AG08396 (cell line): ENCODE measurements at regions not wholly inside any gene's neighbourhood (a gene's known extent, or its start where the extent isn't known, plus 50 kb on each side); places are given as distances from the start of the nearest gene placed in this dataset.

Experiments used
- DNase-seq: peaks from one replicate; pipeline ENCODE4 v3.0.0; 2012; ENCODE audit warnings: low spot score, mixed read lengths

DNA sequence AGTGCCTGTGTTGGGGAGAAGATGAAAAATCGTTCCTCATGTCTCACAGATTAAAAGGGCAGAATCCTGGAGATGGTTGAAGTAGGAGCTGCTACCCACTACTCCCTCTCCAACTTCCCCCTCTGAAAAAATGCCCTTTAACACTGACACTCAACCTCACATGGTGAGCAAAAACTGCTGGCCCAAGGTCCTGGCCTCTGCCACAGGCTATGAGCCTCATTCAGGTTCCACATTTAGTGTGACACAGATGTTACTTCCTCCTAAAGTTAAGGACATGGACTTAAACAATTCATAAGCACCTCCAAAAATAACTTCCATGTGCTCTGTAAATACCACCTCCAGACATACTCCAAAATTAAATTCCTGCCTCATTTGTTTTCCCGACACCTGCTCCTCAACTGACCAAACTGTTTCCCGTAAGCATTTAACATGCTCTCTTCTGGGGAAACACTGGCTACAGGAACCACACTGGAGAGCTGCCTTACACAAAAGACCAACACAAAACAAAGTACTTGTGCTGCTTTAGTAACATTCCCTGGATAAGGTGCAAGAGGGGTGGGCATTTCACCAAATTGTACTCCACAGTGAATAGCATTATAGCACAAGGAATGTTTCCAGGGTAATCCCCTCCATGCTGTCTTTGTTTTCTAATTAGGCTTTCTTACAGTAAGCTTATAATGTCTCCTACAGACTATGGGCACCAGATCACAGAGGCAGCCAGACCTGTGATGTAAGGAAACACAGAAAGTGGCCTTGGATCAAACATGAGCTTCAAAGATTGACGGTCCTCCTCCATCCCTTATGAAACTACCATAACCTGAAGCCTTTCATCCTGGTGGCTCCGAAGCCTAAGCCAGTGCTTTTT is 57.0 kb downstream of the PHLDA1 start:
- DNase-seq, result no peak

DNA sequence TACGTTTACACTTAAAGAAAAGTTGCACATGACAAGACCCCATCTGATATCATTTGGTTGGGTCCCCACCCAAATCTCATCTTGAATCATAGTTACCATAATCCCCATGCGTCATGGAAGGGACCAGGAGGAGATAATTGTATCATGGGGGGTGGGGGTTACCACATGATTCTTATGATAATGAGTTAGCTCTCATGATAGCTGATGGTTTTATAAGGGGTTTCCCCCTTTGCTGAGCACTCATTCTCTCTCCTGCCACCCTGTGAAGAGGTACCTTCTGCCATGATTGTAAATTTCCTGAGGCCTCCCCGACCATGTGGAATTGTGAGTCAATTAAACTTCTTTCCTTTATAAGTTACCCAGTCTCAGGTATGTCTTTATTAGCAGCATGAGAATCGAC is 60.3 kb downstream of the PHLDA1 start:
- no peak for DNase-seq

DNA sequence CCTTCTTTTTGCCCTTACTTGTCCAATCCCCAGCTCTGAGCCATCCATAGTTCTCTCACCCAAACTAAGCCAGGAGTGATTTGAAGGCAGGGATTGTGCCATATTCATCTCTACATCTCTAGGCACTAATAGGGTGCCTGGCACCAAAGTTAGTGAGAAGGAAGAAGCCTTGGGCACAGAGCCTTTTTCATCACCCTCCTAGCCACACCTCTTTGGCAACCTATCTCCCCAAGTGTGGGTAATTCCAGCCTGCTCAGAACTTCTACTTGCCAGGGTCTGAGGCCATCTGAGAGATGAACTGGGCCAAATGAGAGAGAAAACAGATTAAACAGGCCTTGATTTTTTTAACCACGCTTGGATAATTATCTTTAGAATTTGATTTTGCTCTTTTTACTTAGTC is 61.3 kb downstream of the PHLDA1 start:
- DNase-seq, result no peak

DNA sequence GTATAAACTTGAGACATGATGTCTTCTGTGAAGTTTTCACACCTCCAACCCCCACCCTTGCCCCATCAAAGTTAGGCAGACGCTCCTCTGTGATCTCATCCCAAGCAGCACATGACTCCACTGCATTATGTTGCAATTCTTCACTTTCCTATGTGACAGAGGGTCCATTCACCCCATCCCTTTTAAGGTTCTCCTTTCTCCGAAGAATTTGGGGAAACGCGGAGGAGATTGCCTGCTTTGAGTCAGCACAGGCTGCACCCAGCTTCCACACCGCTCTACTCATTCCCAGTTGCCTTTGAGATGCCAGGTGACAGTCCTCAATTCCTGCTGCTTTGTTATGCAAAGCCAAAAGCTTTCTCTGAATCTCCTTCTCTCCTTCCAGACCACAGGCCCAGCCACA is 61.8 kb downstream of the PHLDA1 start:
- DNase-seq, result no peak

DNA sequence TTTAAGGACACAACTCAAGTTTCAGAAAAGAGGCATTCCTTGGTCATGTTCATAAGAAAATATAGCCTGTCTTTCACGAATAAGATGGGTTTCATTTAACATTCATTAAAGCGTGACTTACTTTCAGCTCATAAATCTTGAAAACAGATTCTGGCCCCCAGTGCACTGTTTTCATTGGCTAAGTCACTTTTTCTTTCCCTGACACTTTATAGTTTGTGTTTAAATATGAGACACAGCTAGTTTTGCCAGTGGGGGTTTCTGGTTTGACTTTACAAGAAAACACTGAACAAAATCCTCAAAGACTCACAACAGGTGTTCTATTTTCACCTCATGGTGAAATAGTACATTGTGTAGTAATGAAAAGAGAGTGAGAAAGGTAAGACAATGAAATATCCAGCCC is 65.9 kb downstream of the PHLDA1 start:
- DNase-seq, result no peak

DNA sequence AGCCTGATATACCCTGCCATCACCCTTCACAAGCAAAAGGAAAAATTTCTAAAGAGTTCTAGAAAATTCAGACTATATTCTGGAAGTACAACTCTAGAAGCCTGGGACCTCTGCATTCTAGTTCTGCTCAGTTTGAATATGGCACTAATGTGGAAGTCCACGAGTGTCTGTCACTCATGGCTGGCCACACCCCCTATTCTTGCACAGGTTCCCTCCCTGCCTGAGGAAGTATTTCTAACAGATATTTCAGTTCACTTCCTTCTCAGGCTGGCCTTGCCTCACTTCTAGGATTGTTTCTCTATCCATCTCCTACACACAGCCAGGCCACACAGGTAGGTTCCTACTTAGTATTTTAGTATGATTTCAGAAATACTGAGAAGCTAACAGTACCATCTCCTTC is 67.4 kb downstream of the PHLDA1 start:
- DNase-seq, result no peak

DNA sequence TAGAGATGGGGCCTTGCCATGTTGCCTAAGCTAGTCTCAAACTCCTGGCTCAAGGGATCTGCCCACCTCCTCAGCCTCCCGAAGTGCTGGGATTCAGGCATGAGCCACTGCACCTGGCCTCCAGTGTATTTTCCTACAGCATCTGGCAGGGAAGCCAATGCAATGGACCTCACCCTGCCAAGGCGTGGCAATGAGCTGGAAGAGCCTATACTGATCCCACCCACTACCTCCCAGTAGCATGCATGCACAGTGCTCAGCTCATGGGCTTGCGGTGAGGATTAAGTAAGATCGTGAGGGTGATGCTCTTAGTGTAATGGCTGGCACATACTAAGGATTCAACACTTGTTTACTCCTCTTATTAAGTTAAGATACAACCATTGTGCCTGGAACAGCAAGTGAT is 69.7 kb downstream of the PHLDA1 start:
- DNase-seq, result no peak

DNA sequence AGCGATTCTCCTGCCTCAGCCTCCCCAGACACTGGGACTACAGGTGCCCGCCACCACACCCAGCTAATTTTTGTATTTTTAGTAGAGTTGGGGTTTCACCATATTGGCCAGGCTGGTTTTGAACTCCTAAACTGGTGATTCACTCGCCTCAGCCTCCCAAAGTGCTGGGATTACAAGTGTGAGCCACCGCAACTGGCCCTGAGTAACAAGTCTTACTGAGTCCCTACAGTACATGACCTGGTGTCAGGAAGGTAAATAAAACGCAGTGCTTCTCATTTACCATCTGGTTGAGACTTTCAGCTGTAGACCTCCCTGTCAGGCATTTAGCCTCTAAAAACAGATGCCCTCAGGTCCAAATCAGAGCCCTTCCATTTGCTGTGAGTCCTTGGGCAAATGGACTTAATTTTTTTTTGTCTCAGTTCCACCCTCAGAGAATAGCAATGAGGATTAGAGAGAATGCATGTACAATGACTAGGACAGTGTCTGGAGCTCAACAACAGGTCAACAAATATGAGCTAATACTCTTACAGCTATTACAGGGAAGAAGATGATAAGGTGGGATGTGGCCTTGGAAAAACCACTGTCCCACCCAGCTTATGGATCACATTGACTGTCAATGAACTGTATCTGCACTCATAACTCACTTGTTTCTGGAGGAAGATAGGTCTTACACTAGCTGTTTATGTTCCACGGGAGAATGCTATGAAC is 70.5 kb downstream of the PHLDA1 start:
- DNase-seq, result no peak

DNA sequence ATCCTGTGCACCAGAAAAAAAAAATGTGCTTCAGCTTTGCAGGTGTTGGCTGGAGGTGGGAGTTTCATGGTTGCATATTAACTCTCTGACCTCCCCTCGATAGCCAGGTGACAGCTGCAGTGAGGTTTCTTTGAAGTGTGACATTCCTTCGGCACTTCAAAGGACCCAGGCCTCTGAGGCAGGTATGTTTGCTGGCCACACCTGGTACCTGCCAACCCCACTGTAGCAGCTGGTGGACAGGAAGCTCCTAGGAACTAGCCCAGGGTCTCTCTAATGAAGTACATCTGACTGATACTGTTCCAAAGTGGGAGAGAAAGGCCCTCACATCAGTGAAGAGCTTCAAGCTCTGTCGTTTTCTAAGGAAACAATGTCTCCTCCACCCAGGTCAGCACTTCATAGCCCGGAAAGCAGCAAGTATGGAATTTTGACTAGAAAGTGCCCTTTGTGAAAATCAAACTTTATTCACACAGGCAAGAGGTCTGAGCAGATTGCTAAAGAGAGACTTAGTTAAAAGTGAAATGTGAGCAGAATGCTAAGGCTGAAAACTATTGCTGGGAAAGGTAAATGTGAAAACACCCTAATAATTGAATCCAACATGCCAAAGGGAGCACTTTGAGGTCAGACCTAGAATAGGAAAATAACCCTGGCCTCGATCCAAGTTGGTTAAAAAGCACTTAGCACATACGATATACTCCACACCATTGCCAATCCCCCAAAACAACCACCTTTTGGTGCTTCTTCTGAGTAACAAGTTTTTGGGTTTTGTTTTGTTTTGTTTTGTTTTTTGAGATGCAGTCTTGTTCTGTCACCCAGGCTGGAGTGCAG is 71.3 kb downstream of the PHLDA1 start:
- no peak for DNase-seq

DNA sequence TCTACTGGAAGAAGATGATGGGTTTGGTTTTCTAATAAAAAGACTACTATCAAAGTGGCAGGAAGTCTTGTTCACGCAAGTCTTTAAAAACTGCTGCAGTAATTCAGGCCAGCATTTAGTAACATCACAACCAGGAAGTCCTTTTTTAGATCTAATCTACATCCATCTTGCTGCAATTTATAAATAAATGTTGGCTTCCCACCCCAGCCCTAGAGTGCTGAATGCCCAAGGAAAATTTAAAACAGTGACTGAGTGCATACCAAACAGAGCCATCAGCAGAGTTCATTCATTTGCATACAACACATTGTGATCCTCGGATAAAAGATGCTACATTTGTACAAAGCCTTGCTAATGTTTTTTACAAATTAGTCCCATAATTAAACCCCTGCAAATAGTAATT is 72.1 kb downstream of the PHLDA1 start:
- DNase-seq, result no peak

DNA sequence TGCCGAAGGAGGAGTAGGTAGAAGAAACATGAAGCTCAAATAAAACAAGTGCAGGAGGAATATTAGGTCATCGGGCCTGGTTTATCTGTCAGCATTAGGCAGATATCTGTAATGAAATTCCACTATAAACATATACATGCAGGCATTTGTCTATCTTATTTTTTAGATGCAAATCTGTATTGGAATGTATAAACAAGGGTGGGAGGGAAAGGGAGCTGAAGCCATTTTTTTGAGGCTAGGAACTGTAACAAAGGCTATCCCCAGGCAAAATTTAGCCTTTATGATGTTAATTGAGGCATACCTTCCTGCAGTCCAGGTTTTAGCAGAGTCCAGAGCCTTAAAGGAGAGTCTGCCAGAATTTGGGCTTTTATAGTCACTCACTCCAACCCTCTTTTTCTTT is 72.5 kb downstream of the PHLDA1 start:
- DNase-seq, result no peak

DNA sequence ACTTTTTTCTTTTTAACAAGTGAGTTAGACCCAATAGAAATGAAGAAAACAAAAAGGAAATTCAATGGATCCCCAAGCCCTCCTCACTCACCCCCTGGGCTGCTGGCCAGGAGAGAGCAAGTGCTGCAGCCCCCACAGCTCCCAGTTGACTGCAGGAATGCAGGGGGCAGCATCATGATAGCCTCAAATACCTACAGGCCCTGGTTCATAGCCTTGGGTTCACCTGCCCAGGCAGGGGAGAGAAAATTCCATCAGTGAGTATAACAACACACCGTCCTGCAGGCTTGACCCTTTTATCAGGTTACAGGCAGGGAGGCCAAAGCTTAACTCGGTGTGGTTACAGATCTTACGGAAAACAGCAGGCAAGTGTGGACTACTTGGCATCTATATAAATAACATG is 76.3 kb downstream of the PHLDA1 start:
- no peak for DNase-seq

DNA sequence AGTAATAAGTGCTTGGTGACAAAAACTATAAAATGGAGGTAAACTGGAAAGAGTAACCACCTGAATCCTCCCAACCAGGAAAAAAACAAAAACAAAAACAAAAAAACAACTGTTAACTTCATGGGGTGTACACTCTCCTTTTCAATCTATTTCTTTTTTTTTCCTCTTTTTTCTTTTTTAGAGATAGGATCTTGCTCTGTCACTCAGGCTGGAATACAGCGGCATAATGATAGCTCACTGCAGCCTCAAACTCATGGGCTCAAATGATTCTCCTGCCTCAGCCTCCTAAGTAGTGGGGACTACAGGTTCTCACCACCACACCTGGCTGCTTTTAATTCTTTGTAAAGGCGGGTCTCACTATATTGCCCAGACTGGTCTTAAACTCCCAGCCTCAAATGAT is 76.8 kb downstream of the PHLDA1 start:
- DNase-seq, result no peak

DNA sequence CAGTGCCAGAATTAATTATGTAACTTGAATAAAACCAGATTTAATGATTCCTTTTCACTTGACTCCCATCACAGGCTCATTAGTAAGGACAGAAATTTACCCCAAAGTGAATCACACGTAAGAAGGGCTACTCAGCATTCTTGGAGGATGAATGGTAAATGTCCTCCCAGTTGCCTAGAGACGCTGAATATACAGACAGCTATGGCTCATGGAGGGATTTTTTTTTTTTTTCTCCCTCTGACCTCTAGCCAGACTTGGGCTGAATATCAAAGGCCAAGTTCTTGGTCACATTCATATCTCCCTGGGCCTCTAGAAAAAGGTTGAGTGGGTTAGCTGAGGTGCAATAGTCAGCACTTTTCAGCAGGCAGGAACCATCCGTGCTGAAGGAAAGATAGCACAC is 77.5 kb downstream of the PHLDA1 start:
- DNase-seq, result peak; percentile 82

DNA sequence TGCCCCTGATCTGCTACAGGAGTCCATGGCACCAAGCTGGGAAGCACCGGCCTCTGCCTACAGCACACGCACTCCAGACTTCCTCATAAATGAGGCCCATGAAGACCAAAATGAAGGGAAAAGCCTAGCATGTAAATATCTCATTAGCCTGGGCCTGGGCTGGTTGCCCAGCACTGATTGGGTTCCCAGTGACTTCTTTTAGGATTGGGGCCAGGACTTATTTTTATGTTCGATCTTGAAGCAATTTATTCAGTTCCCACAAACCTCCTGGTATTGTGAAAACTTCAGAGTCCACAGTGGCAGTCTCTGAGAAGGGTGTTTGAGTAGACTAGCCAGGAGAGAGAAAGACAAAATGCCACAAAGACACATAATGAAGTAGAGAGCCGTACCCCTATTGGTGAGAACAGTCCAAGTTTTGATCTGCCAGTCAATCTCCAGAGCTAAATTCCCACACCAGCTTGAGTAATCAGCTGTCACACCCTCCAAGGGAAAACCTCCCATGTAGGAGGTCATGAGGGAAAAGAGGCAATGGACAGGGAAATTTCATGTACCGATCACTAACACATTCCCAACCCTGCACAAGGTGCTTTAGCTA is 78.2 kb downstream of the PHLDA1 start:
- peak; percentile 20 for DNase-seq

DNA sequence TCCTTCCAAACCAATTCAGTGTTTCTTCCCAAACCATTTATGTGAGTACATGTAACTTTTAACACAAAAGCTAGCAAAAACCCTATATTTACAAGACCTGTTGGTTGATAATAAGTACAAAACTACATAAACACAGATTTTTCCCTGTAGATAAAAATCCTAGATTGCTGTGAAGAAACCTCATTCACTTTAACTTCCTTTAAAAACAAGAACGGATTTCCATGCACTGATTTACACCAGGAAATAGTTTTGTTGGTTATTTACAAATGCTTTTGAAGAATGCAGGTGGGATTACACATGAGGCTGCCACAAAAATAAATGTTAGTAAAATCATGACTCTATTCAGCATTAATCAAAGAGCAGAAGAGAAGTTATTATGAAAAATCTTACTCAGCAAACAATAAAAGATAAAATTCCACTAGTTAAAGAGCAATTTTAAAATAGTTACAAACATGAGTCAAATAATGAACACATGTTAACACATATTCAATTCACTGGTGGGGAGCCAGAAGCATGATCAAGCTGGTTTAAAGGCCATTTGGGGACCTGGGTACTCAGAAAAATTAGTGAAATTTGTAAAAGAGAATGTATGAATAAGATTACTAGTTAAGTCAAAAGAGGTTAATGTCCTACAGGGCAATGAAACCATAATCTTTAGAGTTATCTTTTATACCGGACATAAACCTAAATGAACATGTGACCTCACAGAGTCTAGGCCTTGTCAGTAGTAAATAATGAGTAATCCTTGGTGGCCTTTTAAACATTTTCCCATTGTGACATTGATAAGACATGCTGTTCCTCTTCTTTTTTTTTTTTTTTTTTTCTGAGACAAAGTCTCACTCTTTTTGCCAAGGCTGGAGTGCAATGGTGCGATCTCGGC is 79.9 kb downstream of the PHLDA1 start:
- DNase-seq, result no peak

DNA sequence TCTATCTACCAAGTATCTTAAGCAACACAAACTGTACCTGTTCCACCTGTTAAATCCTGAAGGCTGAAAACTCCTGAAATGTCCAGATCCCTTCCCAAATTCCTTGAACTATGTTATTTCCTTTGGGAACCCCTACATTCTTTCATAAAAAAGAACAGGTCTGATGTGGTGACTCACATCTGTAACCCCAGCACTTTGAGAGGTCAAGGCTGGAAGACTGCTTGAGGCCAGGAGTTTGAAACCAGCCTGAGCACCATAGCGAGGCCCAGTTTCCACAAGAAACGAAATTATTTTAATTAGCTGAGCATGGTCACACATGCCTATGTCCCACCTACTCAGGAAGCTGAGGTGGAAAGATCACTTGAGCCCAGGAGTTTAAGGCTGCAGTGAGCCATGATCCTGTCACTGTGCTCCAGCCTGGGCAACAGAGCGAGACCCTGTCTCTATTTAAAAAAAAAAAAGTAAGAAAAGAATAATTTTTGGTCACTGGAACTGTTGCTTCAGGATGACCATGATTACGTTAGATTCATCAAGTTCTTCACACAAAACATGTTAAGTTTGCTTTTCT is 84.3 kb downstream of the PHLDA1 start:
- no peak for DNase-seq

DNA sequence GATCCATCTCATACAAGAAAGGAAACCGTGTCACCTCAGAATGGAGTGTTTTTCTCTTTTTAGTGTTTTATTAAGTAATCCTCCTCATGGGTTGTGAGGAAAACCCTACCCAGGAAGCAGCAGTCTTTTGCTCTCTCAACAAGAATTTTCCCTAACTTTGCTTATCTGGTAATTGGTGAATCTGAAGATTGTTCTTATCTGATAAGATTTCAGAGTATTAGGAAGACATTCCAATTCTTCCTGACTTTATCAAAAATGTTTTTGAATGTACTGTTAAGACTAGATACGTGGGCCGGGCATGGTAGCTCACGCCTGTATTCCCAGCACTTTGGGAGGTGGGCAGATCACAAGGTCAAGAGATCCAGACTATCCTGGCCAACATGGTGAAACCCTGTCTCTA is 86.0 kb downstream of the PHLDA1 start:
- no peak for DNase-seq

DNA sequence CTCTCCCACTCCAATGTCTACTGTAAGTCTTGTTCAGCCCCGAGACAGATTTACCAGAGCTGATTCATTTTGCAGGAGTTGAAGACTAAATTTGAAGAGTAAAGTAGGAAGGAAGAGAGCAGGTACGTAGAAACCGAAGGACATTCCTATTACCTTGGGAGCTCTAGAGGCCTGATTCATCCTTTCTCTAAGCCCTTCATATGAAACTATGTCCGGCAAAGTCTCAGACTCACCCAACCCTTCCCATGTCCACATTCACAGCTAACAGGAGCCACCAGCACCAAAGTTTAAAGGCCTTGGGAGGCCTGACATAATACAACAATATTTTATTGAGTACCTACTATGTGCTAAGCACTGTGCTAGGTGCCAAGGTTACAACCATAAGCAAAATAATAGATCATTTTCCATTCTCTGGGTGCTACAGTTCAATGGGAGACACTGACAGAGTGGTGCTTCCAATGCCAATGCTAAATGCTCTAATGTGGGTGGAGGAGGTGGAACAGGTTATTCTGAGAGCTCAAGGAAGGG is 86.6 kb downstream of the PHLDA1 start:
- no peak for DNase-seq

DNA sequence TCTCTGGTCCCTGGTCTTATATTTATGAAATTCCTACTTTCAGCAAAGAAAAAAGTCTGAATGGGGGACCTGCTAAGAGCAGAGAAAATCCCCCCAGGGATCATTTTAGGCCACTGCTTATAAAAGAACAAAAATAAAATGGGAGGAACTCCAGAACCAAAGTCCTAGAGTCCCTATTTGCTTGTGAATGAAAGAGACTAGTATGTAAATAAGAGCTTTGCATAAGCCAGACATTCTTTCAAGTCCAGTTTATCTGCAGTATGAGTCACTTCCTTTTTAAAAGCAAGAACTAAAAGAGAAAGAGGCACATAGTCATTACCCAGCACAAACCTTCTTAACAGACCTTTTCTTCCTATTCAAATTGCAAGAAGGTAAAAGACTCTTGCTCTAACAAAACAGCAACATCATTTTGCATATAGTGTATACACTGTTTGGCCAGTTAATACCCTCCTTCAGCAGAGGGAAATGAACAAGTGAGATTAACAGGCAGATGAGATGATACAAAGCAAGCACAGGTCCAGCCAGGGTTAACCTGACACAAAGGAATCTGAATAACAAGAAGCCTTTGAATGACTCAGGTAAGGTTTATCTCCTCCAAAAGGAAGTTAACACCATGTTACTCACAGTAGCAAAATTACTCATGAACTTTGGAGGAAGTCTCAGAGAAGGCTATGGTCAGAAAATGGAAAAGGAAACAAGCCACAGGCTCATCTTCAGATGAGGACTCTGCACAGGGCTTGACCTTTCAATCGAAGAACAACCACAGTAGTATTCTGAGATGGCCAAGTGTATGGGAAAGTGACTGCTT is 87.3 kb downstream of the PHLDA1 start:
- peak; percentile 56 for DNase-seq
